OCI-LY1 (cell line): ENCODE measurements at regions not wholly inside any gene's neighbourhood (a gene's known extent, or its start where the extent isn't known, plus 50 kb on each side); places are given as distances from the start of the nearest gene placed in this dataset.
"Not testable (repeated sequence)": the region's sequence is repeated elsewhere in the genome, so short reads cannot be mapped to it uniquely, and the experiment has no call there.

Experiments used
- H2AFZ ChIP-seq: fragments of 200-600 bp; sonication (generic), shearing (Covaris generic); 2 replicates; pipeline ENCODE4 v1.6.0; 2014; ENCODE audit warnings: antibody characterized with exemption, mild to moderate bottlenecking, low read length
- H3F3A ChIP-seq: fragments of 200-600 bp; sonication (generic), shearing (Covaris generic); 2 replicates; pipeline ENCODE4 v1.6.0; 2014; ENCODE audit warnings: mild to moderate bottlenecking, antibody characterized with exemption, low read length, moderate library complexity; ENCODE audit not compliant: insufficient read depth
- H3K27ac ChIP-seq: fragments of 200-600 bp; sonication (generic); 2 replicates; pipeline ENCODE4 v1.5.1; 2014; ENCODE audit warnings: low read length, mixed run types, mild to moderate bottlenecking, low read depth; ENCODE audit not compliant: poor library complexity, severe bottlenecking
- H3K27me3 ChIP-seq: fragments of 200-600 bp; sonication (generic); 2 replicates; pipeline ENCODE4 v1.6.0; 2014; ENCODE audit warnings: antibody characterized with exemption, mild to moderate bottlenecking, low read length, moderate library complexity; ENCODE audit not compliant: insufficient read depth
- H3K36me3 ChIP-seq: fragments of 200-600 bp; sonication (generic); 2 replicates; pipeline ENCODE4 v1.6.1; 2014; ENCODE audit warnings: mild to moderate bottlenecking, antibody characterized with exemption, low read length, moderate library complexity, mixed read lengths; ENCODE audit not compliant: insufficient read depth
- H3K4me1 ChIP-seq: fragments of 200-600 bp; sonication (generic); 2 replicates; pipeline ENCODE4 v1.5.1; 2014; ENCODE audit warnings: mild to moderate bottlenecking, low read length, moderate library complexity; ENCODE audit not compliant: insufficient read depth, severe bottlenecking
- H3K4me2 ChIP-seq: fragments of 200-600 bp; sonication (generic), shearing (Covaris generic); 2 replicates; pipeline ENCODE4 v1.6.1; 2014; ENCODE audit warnings: low read length
- H3K4me3 ChIP-seq: fragments of 200-600 bp; sonication (generic); 2 replicates; pipeline ENCODE4 v1.5.1; 2014; ENCODE audit warnings: low read length, low read depth, mild to moderate bottlenecking, mixed read lengths; ENCODE audit not compliant: poor library complexity, severe bottlenecking
- H3K79me2 ChIP-seq: fragments of 200-600 bp; shearing (Covaris generic); 2 replicates; pipeline ENCODE4 v1.6.1; 2016; ENCODE audit warnings: mixed run types, low read length, mixed read lengths; ENCODE audit not compliant: insufficient read depth
- H3K9ac ChIP-seq: fragments of 200-600 bp; sonication (generic), shearing (Covaris generic); 2 replicates; pipeline ENCODE4 v1.6.1; 2014; ENCODE audit warnings: mild to moderate bottlenecking, low read length, mixed read lengths
- H3K9me2 ChIP-seq: fragments of 200-600 bp; sonication (generic), shearing (Covaris generic); 2 replicates; pipeline ENCODE4 v1.6.1; 2014; ENCODE audit warnings: low read depth, mild to moderate bottlenecking, low read length, mixed read lengths
- H3K9me3 ChIP-seq: fragments of 200-600 bp; shearing (Covaris generic); 2 replicates; pipeline ENCODE4 v1.6.1; 2014; ENCODE audit warnings: low read length, mixed read lengths
- H4K20me1 ChIP-seq: fragments of 200-600 bp; sonication (generic), shearing (Covaris generic); 2 replicates; pipeline ENCODE4 v1.6.0; 2016; ENCODE audit warnings: mild to moderate bottlenecking, low read length; ENCODE audit not compliant: insufficient read depth
- EZH2 ChIP-seq: fragments of 200-600 bp; sonication (generic), shearing (Covaris generic); IDR thresholded peaks from 2 replicates; pipeline ENCODE4 v1.8.0; 2017; ENCODE audit warnings: borderline replicate concordance, mixed run types, mild to moderate bottlenecking, antibody characterized with exemption, low read length, moderate library complexity, mixed read lengths
- TF ChIP-seq, protein P1 (sequence below): fragments of 200-600 bp; sonication (generic), shearing (Covaris generic); IDR thresholded peaks from 2 replicates; pipeline ENCODE4 v1.5.1; 2017; ENCODE audit warnings: mild to moderate bottlenecking, antibody characterized with exemption, low read length, moderate library complexity, mixed read lengths

DNA sequence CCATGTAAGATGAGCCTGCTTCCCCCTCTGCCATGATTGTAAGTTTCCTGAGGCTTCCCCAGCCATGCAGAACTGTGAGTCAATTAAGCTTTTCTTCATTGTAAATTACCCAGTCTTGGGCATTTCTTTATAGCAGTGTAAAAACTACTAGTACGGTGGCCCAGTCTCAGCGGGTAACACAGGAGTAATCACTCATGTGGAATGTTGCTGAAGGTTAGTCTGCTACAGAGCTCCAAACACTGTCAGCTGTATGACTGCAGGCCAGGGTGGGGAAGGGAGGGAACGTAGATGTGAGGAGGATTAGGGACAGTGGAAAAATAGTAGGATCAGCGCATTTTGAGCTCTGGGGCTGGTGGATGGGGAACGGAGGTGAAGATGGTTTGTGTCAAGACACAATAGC, 711.2 kb upstream of the SOX11 start:
- H3K4me2 ChIP-seq = no peak overlapping the region
- TF ChIP-seq, protein P1, sequence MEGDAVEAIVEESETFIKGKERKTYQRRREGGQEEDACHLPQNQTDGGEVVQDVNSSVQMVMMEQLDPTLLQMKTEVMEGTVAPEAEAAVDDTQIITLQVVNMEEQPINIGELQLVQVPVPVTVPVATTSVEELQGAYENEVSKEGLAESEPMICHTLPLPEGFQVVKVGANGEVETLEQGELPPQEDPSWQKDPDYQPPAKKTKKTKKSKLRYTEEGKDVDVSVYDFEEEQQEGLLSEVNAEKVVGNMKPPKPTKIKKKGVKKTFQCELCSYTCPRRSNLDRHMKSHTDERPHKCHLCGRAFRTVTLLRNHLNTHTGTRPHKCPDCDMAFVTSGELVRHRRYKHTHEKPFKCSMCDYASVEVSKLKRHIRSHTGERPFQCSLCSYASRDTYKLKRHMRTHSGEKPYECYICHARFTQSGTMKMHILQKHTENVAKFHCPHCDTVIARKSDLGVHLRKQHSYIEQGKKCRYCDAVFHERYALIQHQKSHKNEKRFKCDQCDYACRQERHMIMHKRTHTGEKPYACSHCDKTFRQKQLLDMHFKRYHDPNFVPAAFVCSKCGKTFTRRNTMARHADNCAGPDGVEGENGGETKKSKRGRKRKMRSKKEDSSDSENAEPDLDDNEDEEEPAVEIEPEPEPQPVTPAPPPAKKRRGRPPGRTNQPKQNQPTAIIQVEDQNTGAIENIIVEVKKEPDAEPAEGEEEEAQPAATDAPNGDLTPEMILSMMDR = no peak
- no peak for TF ChIP-seq EZH2
- no peaks in the 10 kb centered on the region for H3K9me3 ChIP-seq
- no peak overlapping the region for H3K4me3 ChIP-seq
- no peaks in the 10 kb centered on the region; the same call in 1 of the 2 replicates for H3K27me3 ChIP-seq
- no peaks in the 10 kb centered on the region for H3K79me2 ChIP-seq
- no peak overlapping the region for H3K9ac ChIP-seq
- no peaks in the 10 kb centered on the region for H4K20me1 ChIP-seq
- no peaks in the 10 kb centered on the region for H3K36me3 ChIP-seq
- no peaks in the 10 kb centered on the region for H3K4me1 ChIP-seq
- no peak overlapping the region for H3K27ac ChIP-seq
- H3F3A ChIP-seq = no peaks in the 10 kb centered on the region
- no peak overlapping the region for H2AFZ ChIP-seq
- no peaks in the 10 kb centered on the region for H3K9me2 ChIP-seq

DNA sequence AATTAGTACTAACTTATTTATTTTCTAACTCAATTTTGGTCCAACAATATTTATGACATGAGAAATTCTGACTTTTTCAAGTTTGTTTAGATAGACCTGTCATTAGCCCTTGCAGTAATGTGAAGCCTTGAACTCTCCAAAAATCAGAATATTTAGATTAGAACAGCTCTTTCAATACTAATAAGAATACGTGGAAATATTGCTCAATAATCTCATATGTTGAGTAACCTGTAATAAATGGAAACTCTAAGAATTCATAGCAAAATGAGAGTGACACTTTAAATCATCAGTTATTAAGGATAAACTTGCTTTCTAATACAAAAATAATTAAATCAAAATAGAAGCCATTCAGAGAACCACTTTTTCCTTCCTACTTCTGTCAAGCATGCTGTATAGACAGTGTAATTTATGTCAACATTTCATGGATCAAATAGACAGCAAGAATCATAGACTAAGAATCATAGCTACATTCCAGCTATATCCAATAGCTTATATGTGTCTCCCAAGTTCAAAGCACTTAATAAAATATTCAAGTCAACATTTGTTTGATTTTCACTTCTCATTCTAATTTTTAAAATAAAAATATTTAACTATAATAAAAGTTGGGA, 710.3 kb upstream of the SOX11 start:
- no peaks in the 10 kb centered on the region for H4K20me1 ChIP-seq
- no peak overlapping the region for H3K27ac ChIP-seq
- no peaks in the 10 kb centered on the region for H3F3A ChIP-seq
- H3K9me2 ChIP-seq = no peaks in the 10 kb centered on the region
- H3K27me3 ChIP-seq = no peaks in the 10 kb centered on the region; the same call in 1 of the 2 replicates
- no peak overlapping the region for H3K9ac ChIP-seq
- H3K79me2 ChIP-seq = no peaks in the 10 kb centered on the region
- H3K9me3 ChIP-seq = no peaks in the 10 kb centered on the region
- no peak overlapping the region for H3K4me3 ChIP-seq
- H3K4me1 ChIP-seq = no peaks in the 10 kb centered on the region
- no peak for TF ChIP-seq EZH2
- TF ChIP-seq, protein P1 = no peak
- no peak overlapping the region for H2AFZ ChIP-seq
- H3K4me2 ChIP-seq = no peak overlapping the region
- no peaks in the 10 kb centered on the region for H3K36me3 ChIP-seq

DNA sequence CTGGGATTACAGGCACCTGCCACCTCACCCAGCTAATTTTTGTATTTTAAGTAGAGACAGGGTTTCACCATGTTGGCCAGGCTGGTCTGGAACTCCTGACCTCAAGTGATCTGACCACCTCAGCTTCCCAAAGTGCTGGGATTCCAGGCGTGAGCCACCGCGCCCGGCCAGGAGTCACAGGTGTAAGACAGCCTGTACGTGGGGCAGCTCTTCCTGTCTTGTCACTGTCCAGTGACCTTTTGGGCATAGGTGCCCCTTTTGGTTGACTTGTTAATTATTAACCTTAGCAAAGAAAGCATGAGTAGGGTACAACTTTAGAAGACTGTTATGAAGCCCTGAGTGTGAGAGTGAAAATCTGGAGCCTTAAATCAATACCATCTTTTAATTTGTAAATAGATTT, 703.7 kb upstream of the SOX11 start:
- H2AFZ ChIP-seq, H3F3A ChIP-seq, H3K4me1 ChIP-seq, H3K27me3 ChIP-seq, H3K4me3 ChIP-seq, H3K4me2 ChIP-seq, H3K79me2 ChIP-seq, H3K9ac ChIP-seq, H3K9me3 ChIP-seq, H3K9me2 ChIP-seq, H3K27ac ChIP-seq, H4K20me1 ChIP-seq, H3K36me3 ChIP-seq: not testable (repeated sequence)

DNA sequence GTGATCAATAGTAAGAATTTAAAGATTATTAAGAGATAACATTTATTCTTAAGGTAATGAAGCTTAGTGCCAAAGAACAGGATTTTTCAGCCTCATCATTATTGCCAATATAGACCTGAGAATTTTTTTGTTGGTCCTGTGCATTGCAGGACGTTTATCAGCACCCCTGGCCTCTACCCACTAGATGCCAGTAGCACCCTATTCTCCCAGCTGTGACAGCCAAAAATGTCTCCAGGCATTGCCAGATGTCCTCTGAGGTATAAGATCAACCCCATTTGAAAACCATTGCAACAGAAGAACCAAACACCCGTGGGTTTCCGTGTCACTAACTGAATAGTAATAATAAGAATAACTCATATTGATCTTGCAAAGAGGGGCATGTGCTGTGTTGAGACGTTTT, 700.0 kb upstream of the SOX11 start:
- H3K9me3 ChIP-seq = no peaks in the 10 kb centered on the region
- no peak overlapping the region for H3K4me2 ChIP-seq
- H3K9ac ChIP-seq = no peak overlapping the region
- no peaks in the 10 kb centered on the region for H3K27me3 ChIP-seq
- H3K4me1 ChIP-seq = no peaks in the 10 kb centered on the region
- no peaks in the 10 kb centered on the region for H4K20me1 ChIP-seq
- H3F3A ChIP-seq = no peaks in the 10 kb centered on the region
- TF ChIP-seq, protein P1 = no peak
- TF ChIP-seq EZH2 = no peak
- no peak overlapping the region for H2AFZ ChIP-seq
- H3K4me3 ChIP-seq = no peak overlapping the region
- H3K79me2 ChIP-seq = no peaks in the 10 kb centered on the region
- H3K36me3 ChIP-seq = no peaks in the 10 kb centered on the region
- no peak overlapping the region for H3K27ac ChIP-seq
- no peaks in the 10 kb centered on the region for H3K9me2 ChIP-seq
